ENCODE measurements at regions not wholly inside any gene's neighbourhood (a gene's known extent, or its start where the extent isn't known, plus 50 kb on each side); places are given as distances from the start of the nearest gene placed in this dataset.

DNA sequence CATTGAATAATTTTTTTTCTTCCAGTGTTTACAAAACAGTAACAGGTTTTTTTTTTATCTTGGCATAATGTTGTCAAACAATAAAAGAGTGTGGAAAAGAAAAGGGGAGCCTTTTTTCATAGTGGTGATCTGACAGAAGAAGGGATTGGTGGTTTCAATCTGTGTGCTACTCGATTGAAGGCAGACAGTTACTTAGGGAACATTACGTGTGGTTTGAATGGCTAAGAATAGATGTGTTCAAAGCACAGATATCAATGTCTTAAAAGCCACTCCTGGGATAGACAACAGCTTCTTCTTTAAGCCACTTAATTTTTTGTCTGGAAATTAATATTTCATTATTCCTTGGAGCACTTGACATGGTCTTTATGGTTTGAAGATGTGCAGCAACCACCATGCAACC is 558.6 kb upstream of the ADGRL2 start:
- DNase-seq: no peak

GRCh38 chr1:81238129-81238528 is 562.6 kb upstream of the ADGRL2 start:
- DNase-seq: no peak

- DNase-seq: peak; percentile 25
These were observed 563.2 kb upstream of the ADGRL2 start for GRCh38 chr1:81237473-81238089.

DNA sequence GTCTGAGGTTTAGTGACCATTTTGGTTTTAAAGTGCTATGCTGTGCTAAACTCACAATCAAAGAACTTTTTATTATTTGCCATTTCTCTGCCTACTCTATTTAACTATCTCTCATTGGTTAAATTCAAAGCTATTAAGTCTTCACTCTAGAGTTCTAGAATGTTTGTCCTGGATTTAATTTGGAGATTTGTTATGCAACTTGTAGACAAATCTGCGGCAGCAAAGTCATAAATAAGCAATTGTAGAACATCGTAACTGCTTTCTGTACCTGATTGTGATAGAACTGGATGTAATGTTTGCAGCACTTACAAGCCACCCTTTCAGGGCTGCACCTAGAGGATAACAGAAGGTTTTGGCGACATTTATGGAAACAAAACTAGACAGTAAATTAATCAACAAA is 566.5 kb upstream of the ADGRL2 start:
- DNase-seq: no peak

- DNase-seq: no peak
These were observed 567.1 kb upstream of the ADGRL2 start for GRCh38 chr1:81233591-81233990.

DNA sequence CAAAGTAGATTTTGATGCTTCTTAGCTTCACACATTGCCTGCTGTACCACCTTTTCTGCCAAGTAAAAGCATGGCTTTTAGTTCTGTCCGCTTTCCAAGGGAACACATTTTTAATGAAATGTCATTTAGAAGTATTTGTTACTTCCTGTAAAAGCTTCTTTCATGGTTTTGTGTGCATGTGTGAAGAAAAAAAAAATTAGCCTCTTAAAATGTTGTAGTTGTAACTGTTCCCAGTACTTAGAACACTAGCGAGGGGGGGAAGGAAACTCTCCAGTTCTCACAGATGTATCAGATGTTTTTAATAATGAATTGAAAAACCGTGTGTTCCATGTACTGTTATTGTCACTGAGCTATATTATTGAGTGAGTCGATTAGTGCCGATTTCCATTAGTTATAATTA is 568.3 kb upstream of the ADGRL2 start:
- no peak for DNase-seq

- no peak for DNase-seq
These were observed 569.0 kb upstream of the ADGRL2 start for GRCh38 chr1:81231729-81232038.

DNA sequence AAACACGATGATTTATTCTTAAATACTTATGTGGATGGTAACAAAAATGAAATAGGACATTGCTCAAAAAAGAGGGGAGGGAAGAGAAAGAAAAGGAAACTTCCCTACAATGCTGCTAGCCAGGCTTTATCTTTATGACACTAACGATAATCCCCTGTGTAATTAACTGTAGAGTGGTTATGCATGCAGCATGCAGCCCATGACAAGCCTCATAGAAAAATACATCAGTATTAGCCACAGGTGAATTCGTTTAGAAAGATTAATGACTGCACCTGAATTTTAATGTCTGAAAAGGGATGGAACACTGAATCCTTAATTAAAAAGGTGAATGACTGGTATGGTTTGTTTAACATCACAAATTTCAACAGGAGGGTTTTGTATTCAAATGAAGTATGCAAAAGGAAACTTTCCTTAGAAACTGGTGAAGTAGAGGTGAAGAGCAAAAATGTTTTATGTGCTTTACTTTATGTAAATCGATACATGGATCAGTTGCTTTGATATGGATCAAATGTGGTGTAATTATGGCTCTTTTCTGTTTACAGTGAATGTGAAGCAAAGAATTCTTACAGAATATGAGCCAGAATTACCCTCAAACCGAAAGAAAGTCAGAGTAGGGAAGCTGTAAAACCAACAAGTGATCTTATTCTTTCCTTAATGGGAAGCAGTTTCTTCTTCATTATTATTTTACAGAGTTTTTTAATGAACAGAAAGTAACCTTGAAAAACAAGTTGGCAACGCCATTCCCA is 569.6 kb upstream of the ADGRL2 start:
- DNase-seq: no peak

DNA sequence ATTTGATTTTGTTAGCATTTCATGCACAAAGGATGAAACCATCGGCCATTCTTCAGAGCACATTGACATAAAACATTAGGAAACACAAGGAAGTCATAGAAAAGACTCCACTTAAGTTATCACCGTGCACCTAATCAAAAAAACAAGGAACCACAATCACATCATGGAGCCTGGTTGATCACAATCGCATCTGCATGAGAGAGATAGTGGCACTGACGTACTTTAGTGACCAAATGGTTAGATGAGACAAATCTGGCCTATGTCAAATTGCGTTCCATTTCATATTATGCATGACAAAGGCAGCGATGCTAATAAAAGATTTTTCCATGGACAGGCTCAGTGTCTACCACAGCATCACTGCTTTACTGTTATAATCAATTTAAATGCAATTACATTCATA is 571.8 kb upstream of the ADGRL2 start:
- peak; percentile 20 for DNase-seq

DNA sequence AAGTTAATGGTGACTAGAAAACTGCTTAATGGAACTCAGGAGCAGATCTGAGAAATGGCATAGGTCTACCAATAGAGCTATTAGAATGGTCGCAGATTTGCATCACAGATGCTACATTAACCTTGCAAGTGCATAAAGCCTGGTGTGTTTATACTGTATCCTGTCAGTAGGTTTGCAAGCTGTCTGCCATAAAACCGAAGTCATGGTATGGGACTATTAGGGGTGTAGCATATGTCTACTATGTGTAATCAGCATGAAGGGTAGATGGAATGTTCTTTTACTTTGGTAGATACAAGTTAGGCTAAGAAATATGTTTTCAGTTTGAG is 574.2 kb upstream of the ADGRL2 start:
- DNase-seq: no peak

GRCh38 chr1:81225789-81226602 is 574.7 kb upstream of the ADGRL2 start:
- DNase-seq: no peak

- no peak for DNase-seq
These were observed 576.5 kb upstream of the ADGRL2 start for GRCh38 chr1:81224222-81224621.

DNA sequence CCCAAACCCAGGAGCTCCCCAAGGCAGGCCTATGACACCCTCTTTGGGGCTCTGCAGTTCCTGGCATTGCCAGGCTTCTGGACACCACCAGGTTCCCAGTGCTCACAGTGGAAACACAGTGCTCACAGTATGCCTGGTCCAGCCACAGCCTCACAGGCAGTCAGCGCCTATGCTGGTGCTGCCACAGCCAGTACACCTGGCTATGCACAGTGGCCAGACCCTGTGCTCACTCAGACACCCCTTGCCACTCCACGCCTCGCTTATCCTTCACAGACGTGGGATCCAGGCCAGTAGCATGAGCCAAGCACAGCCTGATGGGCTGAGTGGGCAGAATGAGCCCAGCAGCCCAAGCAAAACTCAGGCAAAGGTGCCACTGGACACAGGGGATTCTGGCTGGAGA is 579.2 kb upstream of the ADGRL2 start:
- DNase-seq: no peak

GRCh38 chr1:81220614-81221071 is 580.1 kb upstream of the ADGRL2 start:
- DNase-seq: no peak

DNA sequence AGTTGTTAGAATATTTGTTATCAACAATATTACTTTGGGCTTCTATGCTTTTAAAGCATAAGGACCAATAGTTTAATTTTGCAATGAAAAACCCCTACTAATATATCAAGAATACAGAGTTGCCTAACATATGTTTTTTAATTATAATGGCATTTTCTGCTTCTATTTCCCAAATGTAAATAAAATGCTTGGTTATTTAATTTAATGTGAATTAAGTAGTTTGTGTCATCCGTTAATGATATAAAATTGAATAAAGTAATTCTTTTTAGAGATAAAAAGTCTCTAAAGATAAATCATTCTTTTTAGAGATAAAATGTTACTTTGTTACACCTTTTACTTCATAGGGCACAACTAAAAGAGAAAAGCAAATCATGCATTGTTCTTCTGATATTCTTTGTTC is 583.7 kb upstream of the ADGRL2 start:
- DNase-seq: no peak

- no peak for DNase-seq
These were observed 587.5 kb upstream of the ADGRL2 start for GRCh38 chr1:81213279-81213678.

GRCh38 chr1:81209461-81209860 is 591.3 kb upstream of the ADGRL2 start:
- no peak for DNase-seq

DNA sequence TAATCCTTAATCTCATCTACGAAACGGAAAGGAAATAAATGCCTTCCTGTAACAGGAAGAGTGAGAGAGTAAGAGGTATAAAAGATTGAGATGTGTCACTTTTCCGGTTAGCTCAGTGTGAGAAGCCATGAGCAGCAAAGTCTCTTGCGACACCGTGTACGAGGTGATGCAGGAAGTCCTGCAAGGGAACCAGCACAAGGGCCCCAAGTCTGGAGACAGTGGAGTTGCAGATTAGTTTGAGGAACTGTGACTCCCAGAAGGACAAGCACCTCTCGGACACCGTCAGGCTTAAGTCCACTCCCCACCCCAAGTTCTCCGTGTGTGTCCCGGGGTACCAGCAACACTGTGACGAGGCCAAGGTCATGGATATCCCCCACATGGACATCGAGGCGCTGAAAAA is 592.3 kb upstream of the ADGRL2 start:
- DNase-seq: peak; percentile 71

GRCh38 chr1:81205956-81206355 is 594.8 kb upstream of the ADGRL2 start:
- DNase-seq: no peak

DNA sequence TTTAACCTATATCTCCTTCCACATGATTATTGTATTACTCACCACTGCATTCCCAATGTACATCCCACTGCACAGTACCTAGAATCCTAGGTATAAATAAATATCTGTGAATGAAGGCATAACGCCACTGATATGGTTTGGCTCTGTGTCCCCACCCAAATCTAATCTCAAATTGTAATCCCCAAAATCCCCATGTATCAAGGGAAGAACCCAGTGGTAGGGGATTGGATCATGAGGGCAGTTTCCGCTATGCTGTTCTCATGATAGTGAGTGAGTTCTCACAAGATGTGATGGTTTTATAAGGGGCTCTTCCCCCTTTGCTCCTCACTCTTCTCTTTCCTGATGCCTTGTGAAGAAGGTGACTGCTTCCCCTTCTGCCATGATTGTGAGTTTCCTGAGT is 599.0 kb upstream of the ADGRL2 start:
- DNase-seq: no peak

- DNase-seq: no peak
These were observed 603.1 kb upstream of the ADGRL2 start for GRCh38 chr1:81197591-81197990.

GRCh38 chr1:81192647-81193642 is 607.8 kb upstream of the ADGRL2 start:
- no peak for DNase-seq

DNA sequence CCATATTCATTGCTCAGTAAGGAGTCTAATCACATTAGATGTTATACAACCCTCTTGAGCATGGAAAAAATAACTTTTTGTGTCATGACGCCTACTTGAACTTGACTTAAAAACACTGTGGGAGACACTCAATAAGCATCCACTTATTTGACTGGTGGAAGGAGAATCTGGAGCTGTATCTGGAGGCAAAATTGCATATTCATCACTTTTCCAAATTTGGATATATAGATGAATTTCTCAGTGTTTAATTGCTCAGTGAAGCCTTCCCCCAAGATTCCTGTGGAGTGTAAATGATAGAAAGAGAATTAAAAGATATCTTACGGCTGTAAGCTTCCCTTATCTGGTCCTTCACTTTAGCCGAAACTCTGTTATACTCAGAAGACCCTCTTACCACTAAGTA is 610.7 kb upstream of the ADGRL2 start:
- no peak for DNase-seq
